OCI-LY3 (cell line): ENCODE measurements at regions not wholly inside any gene's neighbourhood (a gene's known extent, or its start where the extent isn't known, plus 50 kb on each side); places are given as distances from the start of the nearest gene placed in this dataset.

ENCODE experiments used
- H2AFZ ChIP-seq: fragments of 200-600, 300-600 bp; shearing (Covaris generic); 2 replicates; pipeline ENCODE4 v1.6.0; 2014; ENCODE audit warnings: antibody characterized with exemption, low read depth, low read length
- H3K27ac ChIP-seq: fragments of 200-600, 300-600 bp; sonication (generic); 2 replicates; pipeline ENCODE4 v1.5.1; 2014; ENCODE audit warnings: mild to moderate bottlenecking, low read length, moderate library complexity, mixed read lengths
- H3K27me3 ChIP-seq: fragments of 200-600, 300-600 bp; sonication (generic); 2 replicates; pipeline ENCODE4 v1.6.1; 2014; ENCODE audit warnings: low read depth, low read length, mixed read lengths
- H3K36me3 ChIP-seq: fragments of 200-600, 300-600 bp; sonication (generic); replicated peaks from 2 replicates; pipeline ENCODE3; 2014; ENCODE audit warnings: low read depth, low read length, mixed read lengths
- H3K4me1 ChIP-seq: fragments of 300-600, 200-600 bp; sonication (generic); 2 replicates; pipeline ENCODE4 v1.6.1; 2014; ENCODE audit warnings: low read length, mixed read lengths
- H3K4me2 ChIP-seq: fragments of 200-600, 300-600 bp; sonication (generic); 2 replicates; pipeline ENCODE4 v1.6.1; 2014; ENCODE audit warnings: low read length, mixed read lengths
- H3K4me3 ChIP-seq: fragments of 300-600, 200-600 bp; sonication (generic); 2 replicates; pipeline ENCODE4 v1.5.1; 2014; ENCODE audit warnings: antibody characterized with exemption, mild to moderate bottlenecking, low read length, moderate library complexity
- H3K79me2 ChIP-seq: fragments of 300-600, 200-600 bp; shearing (Covaris generic); 2 replicates; pipeline ENCODE4 v1.6.1; 2014; ENCODE audit warnings: mild to moderate bottlenecking, low read length, mixed read lengths
- H3K9ac ChIP-seq: fragments of 300-600, 200-600 bp; shearing (Covaris generic); 2 replicates; pipeline ENCODE4 v1.6.0; 2014; ENCODE audit warnings: mild to moderate bottlenecking, low read length, moderate library complexity
- H3K9me3 ChIP-seq: fragments of 200-600, 300-600 bp; shearing (Covaris generic); 2 replicates; pipeline ENCODE4 v1.6.1; 2014; ENCODE audit warnings: low read length, mixed read lengths; ENCODE audit not compliant: insufficient read depth
- H4K20me1 ChIP-seq: fragments of 200-600, 300-600 bp; sonication (generic); 2 replicates; pipeline ENCODE4 v1.6.1; 2016; ENCODE audit warnings: low read length, mixed read lengths; ENCODE audit not compliant: insufficient read depth
- EZH2phosphoT487 ChIP-seq: fragments of 200-600 bp; shearing (Covaris generic); IDR thresholded peaks from 2 replicates; pipeline ENCODE4 v1.6.1; 2018; ENCODE audit warnings: antibody characterized with exemption, mixed run types, low read depth
- TF ChIP-seq, protein P1 (sequence below): fragments of 200-600, 300-600 bp; sonication (generic); IDR thresholded peaks from 2 replicates; pipeline ENCODE4 v1.5.1; 2014; ENCODE audit warnings: antibody characterized with exemption, low read length, low read depth

DNA sequence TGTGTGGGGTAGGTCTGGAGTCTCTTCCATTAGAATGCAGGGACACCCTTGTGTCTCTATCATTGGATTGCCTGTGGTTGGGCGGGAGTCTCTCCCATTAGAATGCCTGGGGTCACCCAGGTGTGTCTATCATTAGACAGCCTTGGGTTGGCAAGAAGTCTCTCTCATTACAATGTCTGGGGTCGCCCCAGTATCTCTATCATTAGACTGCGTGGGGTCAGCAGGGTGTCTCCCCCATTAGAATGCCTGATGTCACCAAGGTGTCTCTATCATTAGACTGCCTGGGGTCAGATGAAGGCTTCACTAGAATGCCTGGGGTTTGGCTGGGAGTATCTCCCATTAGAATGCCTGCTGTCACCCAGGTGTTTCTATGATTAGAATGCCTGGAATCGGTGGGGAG, 1539.0 kb downstream of the UQCRFS1 start:
- no peaks in the 10 kb centered on the region for H3K4me1 ChIP-seq
- no peaks in the 10 kb centered on the region for H3K9me3 ChIP-seq
- H3K27ac ChIP-seq, result no peak overlapping the region
- H3K9ac ChIP-seq, result no peak overlapping the region
- no peaks in the 10 kb centered on the region for H3K27me3 ChIP-seq
- no peaks in the 10 kb centered on the region for H3K79me2 ChIP-seq
- H4K20me1 ChIP-seq, result no peaks in the 10 kb centered on the region
- no peak overlapping the region for H2AFZ ChIP-seq
- no peak for TF ChIP-seq EZH2phosphoT487
- TF ChIP-seq, protein P1, sequence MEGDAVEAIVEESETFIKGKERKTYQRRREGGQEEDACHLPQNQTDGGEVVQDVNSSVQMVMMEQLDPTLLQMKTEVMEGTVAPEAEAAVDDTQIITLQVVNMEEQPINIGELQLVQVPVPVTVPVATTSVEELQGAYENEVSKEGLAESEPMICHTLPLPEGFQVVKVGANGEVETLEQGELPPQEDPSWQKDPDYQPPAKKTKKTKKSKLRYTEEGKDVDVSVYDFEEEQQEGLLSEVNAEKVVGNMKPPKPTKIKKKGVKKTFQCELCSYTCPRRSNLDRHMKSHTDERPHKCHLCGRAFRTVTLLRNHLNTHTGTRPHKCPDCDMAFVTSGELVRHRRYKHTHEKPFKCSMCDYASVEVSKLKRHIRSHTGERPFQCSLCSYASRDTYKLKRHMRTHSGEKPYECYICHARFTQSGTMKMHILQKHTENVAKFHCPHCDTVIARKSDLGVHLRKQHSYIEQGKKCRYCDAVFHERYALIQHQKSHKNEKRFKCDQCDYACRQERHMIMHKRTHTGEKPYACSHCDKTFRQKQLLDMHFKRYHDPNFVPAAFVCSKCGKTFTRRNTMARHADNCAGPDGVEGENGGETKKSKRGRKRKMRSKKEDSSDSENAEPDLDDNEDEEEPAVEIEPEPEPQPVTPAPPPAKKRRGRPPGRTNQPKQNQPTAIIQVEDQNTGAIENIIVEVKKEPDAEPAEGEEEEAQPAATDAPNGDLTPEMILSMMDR, result no peak
- H3K36me3 ChIP-seq, result no peaks in the 10 kb centered on the region
- H3K4me2 ChIP-seq, result no peak overlapping the region
- H3K4me3 ChIP-seq, result no peak overlapping the region

GRCh38 chr19:27672309-27673047, 1540.5 kb downstream of the UQCRFS1 start:
- no peak for TF ChIP-seq EZH2phosphoT487
- TF ChIP-seq, protein P1, result no peak
- H3K9ac ChIP-seq, result no peak overlapping the region
- no peak overlapping the region for H3K4me3 ChIP-seq
- H3K4me2 ChIP-seq, result no peak overlapping the region
- H3K79me2 ChIP-seq, result no peaks in the 10 kb centered on the region
- H3K9me3 ChIP-seq, result no peaks in the 10 kb centered on the region
- H3K36me3 ChIP-seq, result no peaks in the 10 kb centered on the region
- no peak overlapping the region for H3K27ac ChIP-seq
- H3K27me3 ChIP-seq, result no peaks in the 10 kb centered on the region
- no peak overlapping the region for H2AFZ ChIP-seq
- no peaks in the 10 kb centered on the region for H4K20me1 ChIP-seq
- no peaks in the 10 kb centered on the region for H3K4me1 ChIP-seq

- H3K79me2 ChIP-seq, result no peaks in the 10 kb centered on the region
- H3K36me3 ChIP-seq, result no peaks in the 10 kb centered on the region
- H3K9ac ChIP-seq, result no peak overlapping the region
- no peaks in the 10 kb centered on the region for H4K20me1 ChIP-seq
- no peak overlapping the region for H3K27ac ChIP-seq
- no peaks in the 10 kb centered on the region for H3K4me1 ChIP-seq
- H3K9me3 ChIP-seq, result no peaks in the 10 kb centered on the region
- H3K27me3 ChIP-seq, result no peaks in the 10 kb centered on the region
- TF ChIP-seq, protein P1, result no peak
- TF ChIP-seq EZH2phosphoT487, result no peak
- H2AFZ ChIP-seq, result no peak overlapping the region
- no peak overlapping the region for H3K4me2 ChIP-seq
- no peak overlapping the region for H3K4me3 ChIP-seq
Observed at GRCh38 chr19:27671876-27672275, 1541.1 kb downstream of the UQCRFS1 start.

GRCh38 chr19:27660428-27660827, 1552.5 kb downstream of the UQCRFS1 start:
- Histone ChIP-seq H2AFZ (no peak overlapping the region), H3K27me3 (no peaks in the 10 kb centered on the region), H3K9me3 (peaks cover 26% of the 10 kb centered on the region; the same call in 1 of the 2 replicates), H3K9ac (no peak overlapping the region), H3K27ac (no peak overlapping the region), H3K4me2 (no peak overlapping the region), H4K20me1 (no peaks in the 10 kb centered on the region), H3K79me2 (no peaks in the 10 kb centered on the region), H3K36me3 (peaks cover 4% of the 10 kb centered on the region), H3K4me3 (no peak overlapping the region), H3K4me1 (no peaks in the 10 kb centered on the region)
- TF ChIP-seq, protein P1, result no peak
- no peak for TF ChIP-seq EZH2phosphoT487
